Chondrocyte (in vitro differentiated cells): ENCODE measurements at regions not wholly inside any gene's neighbourhood (a gene's known extent, or its start where the extent isn't known, plus 50 kb on each side); places are given as distances from the start of the nearest gene placed in this dataset.
A peak's percentile ranks its signal among the peaks of the same experiment; 100 is the strongest.

Source experiments
- DNase-seq: peaks from one replicate; pipeline ENCODE4 v3.0.0; 2021; ENCODE audit warnings: mixed read lengths, low spot score
- H3K27ac Mint-ChIP-seq: one replicate; pipeline ENCODE4 v1.8.0; 2021; ENCODE audit warnings: mild to moderate bottlenecking, moderate library complexity, mixed read lengths; ENCODE audit not compliant: unreplicated experiment
- H3K27me3 Mint-ChIP-seq: 2 replicates; pipeline ENCODE4 v1.8.0; 2021; ENCODE audit warnings: low read depth, mixed read lengths
- H3K36me3 Mint-ChIP-seq: 2 replicates; pipeline ENCODE4 v1.8.0; 2021; ENCODE audit warnings: low read depth, mixed read lengths
- H3K4me1 Mint-ChIP-seq: 2 replicates; pipeline ENCODE4 v1.8.0; 2021; ENCODE audit warnings: low read depth, mild to moderate bottlenecking, mixed read lengths
- H3K4me3 Mint-ChIP-seq: one replicate; pipeline ENCODE4 v1.8.0; 2021; ENCODE audit warnings: mild to moderate bottlenecking, moderate library complexity, mixed read lengths; ENCODE audit not compliant: unreplicated experiment
- H3K9me3 Mint-ChIP-seq: 2 replicates; pipeline ENCODE4 v1.8.0; 2021; ENCODE audit warnings: low read depth, mixed read lengths
- CTCF ChIP-seq: fragments of 200-600 bp; sonication (generic); IDR thresholded peaks from 2 replicates; pipeline ENCODE4 v1.5.0; 2021; ENCODE audit warnings: antibody characterized with exemption, mild to moderate bottlenecking, moderate library complexity

GRCh38 chr2:128384446-128384845, 65.8 kb upstream of the HS6ST1 start:
- H3K4me3 Mint-ChIP-seq: no peak overlapping the region
- no peaks in the 10 kb centered on the region for H3K36me3 Mint-ChIP-seq
- H3K4me1 Mint-ChIP-seq: peaks cover 24% of the 10 kb centered on the region
- H3K27ac Mint-ChIP-seq: no peak overlapping the region
- no peaks in the 10 kb centered on the region for H3K9me3 Mint-ChIP-seq
- H3K27me3 Mint-ChIP-seq: no peaks in the 10 kb centered on the region
- TF ChIP-seq CTCF: no peak
- DNase-seq: peak; percentile 59

- Mint-ChIP-seq H3K27ac (no peak overlapping the region), H3K4me3 (no peak overlapping the region), H3K36me3 (no peaks in the 10 kb centered on the region), H3K4me1 (peaks cover 27% of the 10 kb centered on the region), H3K27me3 (no peaks in the 10 kb centered on the region), H3K9me3 (no peaks in the 10 kb centered on the region)
- no peak for TF ChIP-seq CTCF
- peak; percentile 75 for DNase-seq
Measured at GRCh38 chr2:128384956-128385355, 66.3 kb upstream of the HS6ST1 start.

- no peaks in the 10 kb centered on the region for H3K36me3 Mint-ChIP-seq
- DNase-seq: peak; percentile 72
- H3K9me3 Mint-ChIP-seq: no peaks in the 10 kb centered on the region
- no peaks in the 10 kb centered on the region for H3K27me3 Mint-ChIP-seq
- peaks cover 27% of the 10 kb centered on the region for H3K4me1 Mint-ChIP-seq
- no peak overlapping the region for H3K27ac Mint-ChIP-seq
- no peak for TF ChIP-seq CTCF
- no peak overlapping the region for H3K4me3 Mint-ChIP-seq
Measured at GRCh38 chr2:128385365-128385764, 66.7 kb upstream of the HS6ST1 start.

GRCh38 chr2:128386066-128386465, 67.4 kb upstream of the HS6ST1 start:
- H3K27ac Mint-ChIP-seq: no peak overlapping the region
- DNase-seq: peak; percentile 69
- H3K36me3 Mint-ChIP-seq: no peaks in the 10 kb centered on the region
- H3K27me3 Mint-ChIP-seq: no peaks in the 10 kb centered on the region
- no peak for TF ChIP-seq CTCF
- H3K9me3 Mint-ChIP-seq: no peaks in the 10 kb centered on the region
- no peak overlapping the region for H3K4me3 Mint-ChIP-seq
- peaks cover 24% of the 10 kb centered on the region for H3K4me1 Mint-ChIP-seq

- TF ChIP-seq CTCF: no peak
- Mint-ChIP-seq H3K27me3 (no peaks in the 10 kb centered on the region), H3K4me3 (no peak overlapping the region), H3K4me1 (peaks cover 25% of the 10 kb centered on the region), H3K36me3 (no peaks in the 10 kb centered on the region), H3K27ac (no peak overlapping the region), H3K9me3 (no peaks in the 10 kb centered on the region)
- peak; percentile 41 for DNase-seq
Measured at GRCh38 chr2:128388499-128388941, 69.9 kb upstream of the HS6ST1 start.
